HUES64 (cell line): ENCODE measurements at regions not wholly inside any gene's neighbourhood (a gene's known extent, or its start where the extent isn't known, plus 50 kb on each side); places are given as distances from the start of the nearest gene placed in this dataset.

Experiments used
- H3K27ac ChIP-seq: 2 replicates; pipeline ENCODE4 v1.7.0; 2013; ENCODE audit warnings: low read depth, low read length, inconsistent platforms
- H3K27me3 ChIP-seq: 2 replicates; pipeline ENCODE4 v1.6.1; 2013; ENCODE audit warnings: mild to moderate bottlenecking, low read length; ENCODE audit not compliant: insufficient read depth
- H3K36me3 ChIP-seq: 2 replicates; pipeline ENCODE4 v1.6.1; 2013; ENCODE audit warnings: mild to moderate bottlenecking, low read length; ENCODE audit not compliant: insufficient read depth
- H3K4me1 ChIP-seq: 2 replicates; pipeline ENCODE4 v1.6.1; 2013; ENCODE audit warnings: mild to moderate bottlenecking, low read length, moderate library complexity; ENCODE audit not compliant: insufficient read depth
- H3K4me3 ChIP-seq: 2 replicates; pipeline ENCODE4 v1.5.1; 2013; ENCODE audit warnings: mild to moderate bottlenecking, low read length, moderate library complexity
- H3K9ac ChIP-seq: 2 replicates; pipeline ENCODE4 v1.6.1; 2013; ENCODE audit warnings: mild to moderate bottlenecking, low read depth, low read length
- H3K9me3 ChIP-seq: 2 replicates; pipeline ENCODE4 v1.6.1; 2013; ENCODE audit warnings: low read depth, low read length; ENCODE audit not compliant: insufficient read depth
- WGBS: fragments of 150-250, 120-280 bp; methylation state at CpG from one replicate; pipeline ENCODE4 v1.1.7; 2013; ENCODE audit warnings: missing lambda C conversion rate; 5-methylcytosine and 5-hydroxymethylcytosine counted together

DNA sequence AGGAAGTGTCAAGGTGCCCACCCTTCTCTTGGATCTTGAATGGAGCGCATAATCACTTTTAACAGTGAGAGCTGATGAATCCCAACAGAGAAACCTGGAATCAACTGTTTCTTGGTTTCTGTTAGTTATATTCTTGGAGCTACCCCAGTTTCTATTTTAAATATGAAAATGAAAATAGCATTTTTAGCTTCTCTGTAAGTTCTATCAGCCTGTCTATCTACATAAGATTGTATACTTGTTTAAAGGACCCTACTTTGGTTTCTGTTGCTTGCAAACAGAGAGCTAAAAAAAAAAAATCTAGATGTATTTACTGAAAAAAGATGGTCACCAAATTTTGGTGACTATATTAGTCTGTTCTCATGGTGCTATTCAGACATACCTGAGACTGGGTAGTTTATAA lies 670.0 kb downstream of the NCAM2 start:
- Histone ChIP-seq H3K9ac (no peak overlapping the region), H3K27me3 (no peaks in the 10 kb centered on the region), H3K36me3 (no peaks in the 10 kb centered on the region), H3K27ac (no peak overlapping the region), H3K4me3 (no peak overlapping the region), H3K9me3 (no peaks in the 10 kb centered on the region), H3K4me1 (no peaks in the 10 kb centered on the region)
- 100% methylated on average over 1 of the region's 1 CpG for WGBS

- H3K27ac ChIP-seq = no peak overlapping the region
- no peak overlapping the region for H3K4me3 ChIP-seq
- H3K9ac ChIP-seq = no peak overlapping the region
- 88% methylated on average over 1 of the region's 1 CpG for WGBS
- H3K27me3 ChIP-seq = no peaks in the 10 kb centered on the region
- no peaks in the 10 kb centered on the region for H3K4me1 ChIP-seq
- H3K9me3 ChIP-seq = no peaks in the 10 kb centered on the region
- no peaks in the 10 kb centered on the region for H3K36me3 ChIP-seq
Observed at GRCh38 chr21:21673959-21674358, 675.8 kb downstream of the NCAM2 start.

DNA sequence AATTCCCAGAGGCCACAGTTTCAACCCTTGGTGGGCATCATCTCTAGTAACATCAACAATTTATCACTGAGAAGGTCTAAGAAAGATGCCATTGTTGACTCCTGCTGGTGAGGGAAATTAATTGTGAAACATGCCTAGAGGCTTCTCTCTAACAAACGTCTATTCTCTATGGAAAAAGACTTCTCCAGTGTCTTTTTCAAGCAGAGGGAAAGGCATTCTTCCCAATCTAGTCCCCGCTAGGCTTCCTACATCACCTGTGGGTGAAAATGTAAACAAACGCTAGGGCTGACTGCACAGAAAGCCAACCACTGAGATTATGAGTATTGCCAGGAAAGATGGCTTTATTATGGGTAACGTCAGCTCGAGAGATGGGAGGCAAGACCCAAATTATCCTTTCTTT lies 677.4 kb downstream of the NCAM2 start:
- Histone ChIP-seq H3K9me3 (no peaks in the 10 kb centered on the region), H3K4me3 (no peak overlapping the region), H3K27ac (no peak overlapping the region), H3K27me3 (no peaks in the 10 kb centered on the region), H3K9ac (no peak overlapping the region), H3K4me1 (no peaks in the 10 kb centered on the region), H3K36me3 (no peaks in the 10 kb centered on the region)
- WGBS = 82% methylated on average over 4 of the region's 5 CpGs

GRCh38 chr21:21682172-21682571 lies 684.0 kb downstream of the NCAM2 start:
- Histone ChIP-seq H3K9me3 (no peaks in the 10 kb centered on the region), H3K9ac (no peak overlapping the region), H3K36me3 (no peaks in the 10 kb centered on the region), H3K27ac (no peak overlapping the region), H3K4me3 (no peak overlapping the region), H3K4me1 (no peaks in the 10 kb centered on the region), H3K27me3 (no peaks in the 10 kb centered on the region)
- WGBS = 86% methylated on average over 1 of the region's 2 CpGs

DNA sequence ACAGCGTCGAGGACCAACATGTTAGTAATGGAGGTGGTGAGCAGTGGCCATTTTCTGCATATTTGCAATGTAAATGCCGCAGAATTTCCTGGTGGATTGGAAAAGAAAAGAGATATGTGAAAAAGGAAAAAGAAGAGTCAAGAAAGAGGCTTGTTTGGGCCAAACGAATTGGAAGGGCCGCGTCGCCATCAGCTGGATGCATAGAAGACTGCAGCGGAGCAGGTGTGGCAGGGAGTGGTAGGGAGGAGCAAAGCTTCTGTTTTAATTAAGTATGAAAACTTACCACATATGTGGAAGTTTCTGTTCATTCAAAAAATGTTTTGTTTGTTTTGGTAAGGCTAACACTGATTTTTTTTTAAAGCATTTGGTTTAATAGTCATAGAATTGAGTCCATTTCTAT lies 690.7 kb downstream of the NCAM2 start:
- Histone ChIP-seq H3K4me1 (peaks cover 5% of the 10 kb centered on the region), H3K4me3 (no peak overlapping the region), H3K9ac (no peak overlapping the region), H3K27me3 (no peaks in the 10 kb centered on the region), H3K27ac (no peak overlapping the region), H3K9me3 (no peaks in the 10 kb centered on the region), H3K36me3 (no peaks in the 10 kb centered on the region)
- WGBS = 38% methylated on average over 8 of the region's 8 CpGs

DNA sequence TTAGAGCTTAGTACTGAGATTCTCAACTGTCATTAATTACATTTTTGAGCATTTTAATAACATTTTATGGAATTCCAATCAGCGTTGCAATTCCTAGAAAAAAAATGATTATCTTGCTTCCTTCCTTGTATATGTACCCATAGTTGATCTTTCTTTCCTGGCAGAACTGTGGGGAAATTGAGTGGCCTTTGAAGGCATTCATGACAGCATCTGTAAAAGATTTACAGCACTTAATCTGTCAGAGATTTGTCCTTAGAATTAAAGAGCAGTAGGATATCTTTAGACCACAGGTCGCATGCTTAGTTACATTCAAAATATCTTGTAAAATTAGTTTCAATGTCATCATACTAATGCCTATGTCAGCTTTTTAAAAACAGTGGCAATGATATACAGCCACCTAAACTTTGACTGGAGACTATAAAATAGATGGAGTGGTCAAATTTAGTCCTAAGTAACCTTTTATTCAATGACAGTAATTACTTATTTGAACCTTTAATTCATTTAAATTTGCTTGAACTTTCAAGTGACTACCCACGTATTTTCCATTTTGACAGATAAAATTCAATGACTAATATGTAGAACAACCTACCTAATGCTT lies 692.0 kb downstream of the NCAM2 start:
- Histone ChIP-seq H3K27ac (no peak overlapping the region), H3K4me3 (no peak overlapping the region), H3K4me1 (peaks cover 5% of the 10 kb centered on the region), H3K27me3 (no peaks in the 10 kb centered on the region), H3K36me3 (no peaks in the 10 kb centered on the region), H3K9me3 (no peaks in the 10 kb centered on the region), H3K9ac (no peak overlapping the region)
- WGBS = 100% methylated on average over 3 of the region's 3 CpGs

- H3K9ac ChIP-seq = no peak overlapping the region
- no peaks in the 10 kb centered on the region for H3K36me3 ChIP-seq
- no peaks in the 10 kb centered on the region for H3K9me3 ChIP-seq
- 89% methylated on average over 3 of the region's 4 CpGs for WGBS
- no peaks in the 10 kb centered on the region for H3K27me3 ChIP-seq
- no peak overlapping the region for H3K27ac ChIP-seq
- H3K4me1 ChIP-seq = peaks cover 21% of the 10 kb centered on the region; the same call in 1 of the 2 replicates
- no peak overlapping the region for H3K4me3 ChIP-seq
Observed at GRCh38 chr21:21712748-21713520, 714.7 kb downstream of the NCAM2 start.

- 93% methylated on average over 3 of the region's 3 CpGs for whole genome bisulfite sequencing
- no peak overlapping the region for H3K9ac ChIP-seq
- H3K4me1 ChIP-seq = peaks cover 21% of the 10 kb centered on the region; the same call in 1 of the 2 replicates
- no peaks in the 10 kb centered on the region for H3K36me3 ChIP-seq
- no peak overlapping the region for H3K4me3 ChIP-seq
- no peaks in the 10 kb centered on the region for H3K9me3 ChIP-seq
- H3K27ac ChIP-seq = no peak overlapping the region
- H3K27me3 ChIP-seq = no peaks in the 10 kb centered on the region
Observed at GRCh38 chr21:21713651-21714180, 715.5 kb downstream of the NCAM2 start.

- H3K27ac ChIP-seq = no peak overlapping the region
- H3K27me3 ChIP-seq = no peaks in the 10 kb centered on the region
- 90% methylated on average over 2 of the region's 2 CpGs for WGBS
- H3K9ac ChIP-seq = no peak overlapping the region
- H3K4me1 ChIP-seq = peaks cover 21% of the 10 kb centered on the region; the same call in 1 of the 2 replicates
- no peaks in the 10 kb centered on the region for H3K36me3 ChIP-seq
- no peaks in the 10 kb centered on the region for H3K9me3 ChIP-seq
- H3K4me3 ChIP-seq = no peak overlapping the region
Observed at GRCh38 chr21:21714426-21714825, 716.2 kb downstream of the NCAM2 start.

DNA sequence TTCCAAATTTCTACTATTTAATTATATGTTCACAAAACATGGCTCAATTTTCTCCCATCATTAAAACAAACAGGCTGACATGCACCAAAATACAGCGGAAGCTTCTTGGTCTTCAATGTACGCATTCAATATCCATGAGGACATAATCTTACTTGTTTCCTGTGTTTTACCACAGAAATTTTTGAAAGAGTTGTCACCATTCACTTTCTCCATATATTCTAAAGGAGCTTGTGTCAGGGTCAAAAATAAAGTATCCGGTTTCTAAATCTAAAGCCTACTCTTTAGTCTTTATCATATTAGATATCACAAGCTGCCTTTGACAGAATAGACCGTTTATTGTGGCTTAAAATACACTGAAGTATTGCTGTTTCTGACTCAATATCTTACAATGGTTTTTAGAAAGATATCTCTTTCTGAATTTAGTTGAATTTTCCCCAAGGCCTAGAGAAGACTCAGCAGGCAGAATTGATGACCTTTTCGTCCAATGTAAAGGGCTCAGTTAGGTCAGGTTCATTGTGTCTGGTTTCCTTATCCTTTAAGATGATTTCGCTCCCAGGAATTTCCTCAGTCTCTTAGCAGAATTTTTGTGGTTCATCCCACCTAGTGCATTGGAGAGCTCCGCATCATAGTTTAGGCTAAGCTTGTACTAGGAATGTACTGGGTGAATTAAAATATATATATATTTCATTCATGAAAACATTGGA lies 717.2 kb downstream of the NCAM2 start:
- no peak overlapping the region for H3K9ac ChIP-seq
- peaks cover 21% of the 10 kb centered on the region; the same call in 1 of the 2 replicates for H3K4me1 ChIP-seq
- H3K27me3 ChIP-seq = no peaks in the 10 kb centered on the region
- no peak overlapping the region for H3K4me3 ChIP-seq
- H3K9me3 ChIP-seq = no peaks in the 10 kb centered on the region
- no peaks in the 10 kb centered on the region for H3K36me3 ChIP-seq
- H3K27ac ChIP-seq = no peak overlapping the region
- WGBS = 95% methylated on average over 6 of the region's 7 CpGs

GRCh38 chr21:21722731-21723130 lies 724.5 kb downstream of the NCAM2 start:
- Histone ChIP-seq H3K4me3 (no peak overlapping the region), H3K9ac (no peak overlapping the region), H3K27me3 (no peaks in the 10 kb centered on the region), H3K4me1 (no peaks in the 10 kb centered on the region), H3K27ac (no peak overlapping the region), H3K36me3 (no peaks in the 10 kb centered on the region), H3K9me3 (no peaks in the 10 kb centered on the region)
- WGBS = 96% methylated on average over 2 of the region's 2 CpGs
